HG03571 (cell line): ENCODE measurements at regions not wholly inside any gene's neighbourhood (a gene's known extent, or its start where the extent isn't known, plus 50 kb on each side); places are given as distances from the start of the nearest gene placed in this dataset.

Experiments
- ATAC-seq: cut with Tn5 transposase; IDR thresholded peaks from one replicate; pipeline ENCODE4 v1.9.1; 2021; ENCODE audit not compliant: unreplicated experiment

- ATAC-seq, result no peak
Observed at GRCh38 chr1:184919892-184920291, 54.4 kb downstream of the NIBAN1 start.

- ATAC-seq, result no peak
Observed at GRCh38 chr1:184915463-184916090, 58.7 kb downstream of the NIBAN1 start.

- ATAC-seq, result no peak
Observed at GRCh38 chr1:184914149-184914548, 60.2 kb downstream of the NIBAN1 start.

- ATAC-seq, result no peak
Observed at GRCh38 chr1:184912392-184912791, 61.9 kb downstream of the NIBAN1 start.

- no peak for ATAC-seq
Observed at GRCh38 chr1:184911830-184912229, 62.5 kb downstream of the NIBAN1 start.

GRCh38 chr1:184911103-184911745 is 63.1 kb downstream of the NIBAN1 start:
- no peak for ATAC-seq

GRCh38 chr1:184910691-184911091 is 63.6 kb downstream of the NIBAN1 start:
- no peak for ATAC-seq

GRCh38 chr1:184910005-184910404 is 64.3 kb downstream of the NIBAN1 start:
- no peak for ATAC-seq

GRCh38 chr1:184909019-184909418 is 65.3 kb downstream of the NIBAN1 start:
- ATAC-seq, result no peak

GRCh38 chr1:184908506-184908905 is 65.8 kb downstream of the NIBAN1 start:
- ATAC-seq, result no peak

GRCh38 chr1:184907500-184907899 is 66.8 kb downstream of the NIBAN1 start:
- ATAC-seq, result no peak

- no peak for ATAC-seq
Observed at GRCh38 chr1:184906761-184907160, 67.5 kb downstream of the NIBAN1 start.

GRCh38 chr1:184905601-184906322 is 68.5 kb downstream of the NIBAN1 start:
- ATAC-seq, result no peak

- no peak for ATAC-seq
Observed at GRCh38 chr1:184903111-184903692, 71.1 kb downstream of the NIBAN1 start.

- ATAC-seq, result no peak
Observed at GRCh38 chr1:184900507-184900906, 73.8 kb downstream of the NIBAN1 start.

GRCh38 chr1:184896000-184896399 is 78.3 kb downstream of the NIBAN1 start:
- ATAC-seq, result no peak

GRCh38 chr1:184895086-184895485 is 79.2 kb downstream of the NIBAN1 start:
- no peak for ATAC-seq

GRCh38 chr1:184893695-184894094 is 80.6 kb downstream of the NIBAN1 start:
- ATAC-seq, result no peak

GRCh38 chr1:184892116-184892515 is 82.2 kb downstream of the NIBAN1 start:
- ATAC-seq, result peak; percentile 73

- ATAC-seq, result no peak
Observed at GRCh38 chr1:184891440-184891839, 82.9 kb downstream of the NIBAN1 start.

- no peak for ATAC-seq
Observed at GRCh38 chr1:184890539-184890973, 83.8 kb downstream of the NIBAN1 start.

- ATAC-seq, result no peak
Observed at GRCh38 chr1:184889902-184890301, 84.4 kb downstream of the NIBAN1 start.
